Heart left ventricle (tissue), 13 donors: ENCODE measurements at regions not wholly inside any gene's neighbourhood (a gene's known extent, or its start where the extent isn't known, plus 50 kb on each side); places are given as distances from the start of the nearest gene placed in this dataset.

ENCODE experiments used
- POLR2A ChIP-seq, 2 donors: fragments of 450-650 bp; IDR thresholded peaks; one replicate each; pipeline ENCODE4 v1.6.1; 2017; ENCODE audit warnings: antibody characterized with exemption in 2 of 2, mild to moderate bottlenecking in 2 of 2, moderate library complexity in 2 of 2
- TF ChIP-seq, protein P1 (sequence below), 12 donors: fragments of 200-600 bp; sonication (generic) in 4 of 12; IDR thresholded peaks; one replicate each; pipeline versions ENCODE4 v1.5.0 to v1.8.0; 2018 to 2022; ENCODE audit warnings: antibody characterized with exemption in 12 of 12, mild to moderate bottlenecking in 5 of 12
- donor health status: ischemic (EF 13 %, LVEDD 7.1; RV severe dilation, severe dysfunction).
- donor health status: DM: no; HTN: yes; CAD: no.
- donor health status: DM: no; HTN: no; CAD: no.
- donor health status: ischemic (EF 25% LVEDD 6.9; RV normal size, moderate dysfunction).
- donor health status: ischemic (EF 25% LVEDD 5.7; RV mildly dilated, moderate dysfunction).
- donor health status: ischemic (EF 35%, LVEDD 5.7; RV mildly dilated, moderate dysfunction).
- donor health status: nonischemic (EF 11% LVEDD 7.7; RV severe dilation, severe dysfunction).
- donor health status: DM: yes; HTN: yes; CAD: no.
- donor health status: PGD.
- donor health status: ischemic (EF 29% LVEDD 5.4; RV normal size, mild dysfunction).
- donor health status: nonischemic (EF 23%, LVEDD 6.1; RV moderate dilation, normal function).

DNA sequence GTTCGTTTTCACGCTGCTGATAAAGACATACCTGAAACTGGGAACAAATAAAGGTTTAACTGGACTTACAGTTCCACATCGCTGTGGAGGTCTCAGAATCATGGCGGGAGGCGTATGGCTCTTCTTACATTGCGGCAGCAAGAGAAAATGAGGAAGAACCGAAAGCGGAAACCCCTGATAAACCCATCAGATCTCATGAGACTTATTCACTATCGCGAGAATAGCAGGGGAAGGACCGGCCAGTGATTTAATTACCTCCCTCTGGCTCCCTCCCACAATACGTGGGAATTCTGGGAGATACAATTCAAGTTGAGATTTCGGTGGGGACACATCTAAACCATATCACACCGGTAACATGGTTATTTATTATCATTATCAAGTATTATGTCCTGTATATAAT lies 2204.5 kb downstream of the ARAP2 start:
- TF ChIP-seq, protein P1, sequence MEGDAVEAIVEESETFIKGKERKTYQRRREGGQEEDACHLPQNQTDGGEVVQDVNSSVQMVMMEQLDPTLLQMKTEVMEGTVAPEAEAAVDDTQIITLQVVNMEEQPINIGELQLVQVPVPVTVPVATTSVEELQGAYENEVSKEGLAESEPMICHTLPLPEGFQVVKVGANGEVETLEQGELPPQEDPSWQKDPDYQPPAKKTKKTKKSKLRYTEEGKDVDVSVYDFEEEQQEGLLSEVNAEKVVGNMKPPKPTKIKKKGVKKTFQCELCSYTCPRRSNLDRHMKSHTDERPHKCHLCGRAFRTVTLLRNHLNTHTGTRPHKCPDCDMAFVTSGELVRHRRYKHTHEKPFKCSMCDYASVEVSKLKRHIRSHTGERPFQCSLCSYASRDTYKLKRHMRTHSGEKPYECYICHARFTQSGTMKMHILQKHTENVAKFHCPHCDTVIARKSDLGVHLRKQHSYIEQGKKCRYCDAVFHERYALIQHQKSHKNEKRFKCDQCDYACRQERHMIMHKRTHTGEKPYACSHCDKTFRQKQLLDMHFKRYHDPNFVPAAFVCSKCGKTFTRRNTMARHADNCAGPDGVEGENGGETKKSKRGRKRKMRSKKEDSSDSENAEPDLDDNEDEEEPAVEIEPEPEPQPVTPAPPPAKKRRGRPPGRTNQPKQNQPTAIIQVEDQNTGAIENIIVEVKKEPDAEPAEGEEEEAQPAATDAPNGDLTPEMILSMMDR (IDR thresholded peaks at IDR 0.05) = no peak
- no peak for TF ChIP-seq POLR2A (IDR thresholded peaks at IDR 0.05)
